ENCODE measurements at regions not wholly inside any gene's neighbourhood (a gene's known extent, or its start where the extent isn't known, plus 50 kb on each side); places are given as distances from the start of the nearest gene placed in this dataset.
A peak's percentile ranks its signal among the peaks of the same experiment; 100 is the strongest.

GRCh38 chr12:14238221-14238792 is 127.2 kb upstream of the ATF7IP start:
- no peaks in the 10 kb centered on the region for H3K9me3 ChIP-seq (ENCODE audit: control insufficient read depth, low read depth, low read length)
- no peak overlapping the region for H2BK120ac ChIP-seq (ENCODE audit: low read depth, low read length, poor library complexity, severe bottlenecking)
- H3K27me3 ChIP-seq (ENCODE audit: insufficient read depth, low read length) = no peaks in the 10 kb centered on the region
- H4K20me1 ChIP-seq (ENCODE audit: control insufficient read depth, insufficient read depth, insufficient read length) = no peaks in the 10 kb centered on the region
- WGBS (ENCODE audit: extremely low coverage, insufficient read length, low lambda C conversion rate) = no CpG with 5 or more reads among the region's 8 CpGs
- H3T11ph ChIP-seq (ENCODE audit: low read length) = no peak overlapping the region
- H3K27ac ChIP-seq (ENCODE audit: insufficient read length, low read depth, low read length) = no peak overlapping the region
- no peak for DNase-seq
- no peak overlapping the region for H4K8ac ChIP-seq (replicated peaks; ENCODE audit: insufficient read length, low read depth, low read length)
- no peak overlapping the region for H2BK12ac ChIP-seq (ENCODE audit: insufficient read length, low read depth, low read length)
- Mint-ChIP-seq H3K4me1 (peaks cover 18 to 20% of the 10 kb centered on the region in 2 experiments), H3K9me3 (peaks cover 10 to 12% of the 10 kb centered on the region in 2 experiments; a peak in 3 of 5 replicates), H3K27me3 (ENCODE audit: low read depth) (no peaks in the 10 kb centered on the region), H3K27ac (no peak overlapping the region), H3K4me3 (no peak overlapping the region), H3K36me3 (ENCODE audit: insufficient read depth in 1 of 3, low read depth in 3 of 3) (peaks cover 0 to 4% (median 0%) of the 10 kb centered on the region in 3 experiments; a peak in 2 of 7 replicates)
- H3K23ac ChIP-seq (ENCODE audit: insufficient read length, low read depth, low read length) = no peak overlapping the region
- H2AFZ ChIP-seq (ENCODE audit: low read length) = no peak overlapping the region
- no peaks in the 10 kb centered on the region for H3K79me2 ChIP-seq (ENCODE audit: insufficient read depth, low read length)
- TF ChIP-seq CTCF (conservative IDR thresholded peaks at IDR 0.05) = peak; percentile 87
- H3K4me2 ChIP-seq (ENCODE audit: insufficient read depth, insufficient read length, low read length) = no peak overlapping the region
- no peak overlapping the region for H3K14ac ChIP-seq (ENCODE audit: insufficient read depth, low read length)
- no peak overlapping the region for H2BK5ac ChIP-seq (ENCODE audit: insufficient read length, low read length)
- no peak overlapping the region for H4K5ac ChIP-seq (ENCODE audit: insufficient read length, low read depth, low read length)
- peaks cover 3% of the 10 kb centered on the region for H3K23me2 ChIP-seq (ENCODE audit: insufficient read length, low read depth, low read length, poor library complexity, severe bottlenecking)
- no peak overlapping the region for H3K56ac ChIP-seq (ENCODE audit: insufficient read length, low read depth, low read length)
- H2BK20ac ChIP-seq (ENCODE audit: low read depth, low read length, poor library complexity, severe bottlenecking) = no peak overlapping the region
- no peak overlapping the region for H2BK15ac ChIP-seq (ENCODE audit: low read depth, low read length)
- peaks cover 4% of the 10 kb centered on the region for H3K4me1 ChIP-seq (ENCODE audit: insufficient read depth, low read length)
- H3K18ac ChIP-seq (ENCODE audit: insufficient read length, low read depth, low read length) = no peak overlapping the region
- H2AK5ac ChIP-seq (ENCODE audit: insufficient read length, low read length) = no peak overlapping the region
- H3K4ac ChIP-seq (ENCODE audit: low read depth, low read length) = no peak overlapping the region
- H4K91ac ChIP-seq (ENCODE audit: insufficient read length, low read depth, low read length) = no peak overlapping the region
- no peaks in the 10 kb centered on the region for H3K79me1 ChIP-seq (ENCODE audit: insufficient read depth, low read depth, low read length, poor library complexity, severe bottlenecking)
- H3K9ac ChIP-seq (ENCODE audit: extremely low read depth, insufficient read length, low read length) = no peak overlapping the region
